B cell (primary cell): ENCODE measurements at regions not wholly inside any gene's neighbourhood (a gene's known extent, or its start where the extent isn't known, plus 50 kb on each side); places are given as distances from the start of the nearest gene placed in this dataset.

Source experiments
- ATAC-seq: fragments of 200-7000 bp; cut with Tn5 transposase; one replicate; pipeline ENCODE4 v1.10.0; 2021; ENCODE audit warnings: low read depth, mild to moderate bottlenecking, moderate number of reproducible peaks, moderate library complexity
- CTCF ChIA-PET: fragments of 350-600 bp; sonication (Branson Sonifier 250); formaldehyde crosslinking; loops from one replicate; lab custom pipeline; 2021; ENCODE audit warnings: antibody characterized with exemption, inconsistent platforms; lab: Charles Lee
- POLR2A ChIA-PET: fragments of 350-600 bp; sonication (Branson Sonifier 250); formaldehyde crosslinking; loops from one replicate; lab custom pipeline; 2021; ENCODE audit warnings: antibody characterized with exemption; lab: Charles Lee
- DNase-seq: peaks from one replicate; pipeline ENCODE4 v3.0.0; 2013
- H2AFZ ChIP-seq: 2 replicates; pipeline ENCODE4 v1.6.1; 2012; ENCODE audit warnings: mild to moderate bottlenecking, low read depth, low read length; ENCODE audit not compliant: insufficient read depth, poor library complexity, severe bottlenecking
- H3K27ac ChIP-seq, 2 donors: 1 replicate in 1 of 2; 2 replicates in 1 of 2; pipeline ENCODE4 v1.5.1; 2012 to 2013; ENCODE audit warnings: low read length in 2 of 2, mild to moderate bottlenecking in 2 of 2, moderate library complexity in 1 of 2
- H3K27me3 ChIP-seq, 4 experiments: fragments of 200-600 bp in 1 of 4; sonication (generic) in 1 of 4; replicated peaks in 1 of 4; 1 replicate in 2 of 4; 2 replicates in 2 of 4; pipeline versions ENCODE4 v1.6.1 to v1.7.0; 2013 to 2016; ENCODE audit warnings: low read length in 3 of 4, mild to moderate bottlenecking in 2 of 4, mixed read lengths in 1 of 4, moderate library complexity in 1 of 4; ENCODE audit not compliant: insufficient read depth in 4 of 4, control insufficient read depth in 3 of 4; ENCODE audit errors: control extremely low read depth in 1 of 4
- H3K36me3 ChIP-seq, 2 experiments: replicated peaks in 1 of 2; 1 replicate in 1 of 2; 2 replicates in 1 of 2; pipeline versions ENCODE4 v1.6.1 to v1.7.1; 2013; ENCODE audit warnings: low read length in 1 of 2; ENCODE audit not compliant: insufficient read depth in 2 of 2, control insufficient read depth in 1 of 2; ENCODE audit errors: control extremely low read depth in 1 of 2, extremely low read depth in 1 of 2
- H3K4me1 ChIP-seq, 2 donors: fragments of 200-600 bp in 1 of 2; sonication (generic) in 1 of 2; 1 replicate in 1 of 2; 2 replicates in 1 of 2; pipeline versions ENCODE4 v1.5.1 to v1.6.1; 2013 to 2017; ENCODE audit warnings: low read length in 2 of 2; ENCODE audit not compliant: control insufficient read depth in 2 of 2, insufficient read depth in 2 of 2
- H3K4me2 ChIP-seq: replicated peaks from 2 replicates; pipeline ENCODE3; 2012; ENCODE audit warnings: mild to moderate bottlenecking, low read depth, low read length; ENCODE audit not compliant: poor library complexity, severe bottlenecking
- H3K4me3 ChIP-seq, 5 experiments: fragments of 200-600 bp in 1 of 5; sonication (generic) in 1 of 5; 1 replicate in 3 of 5; 2 replicates in 2 of 5; pipeline versions ENCODE4 v1.5.1 to v1.7.0; 2011 to 2016; ENCODE audit warnings: low read length in 4 of 5, mild to moderate bottlenecking in 4 of 5, low read depth in 2 of 5, control low read depth in 1 of 5, moderate library complexity in 1 of 5; ENCODE audit not compliant: insufficient read depth in 1 of 5; ENCODE audit errors: control extremely low read depth in 1 of 5, extremely low read depth in 1 of 5
- H3K79me2 ChIP-seq: fragments of 200-600 bp; sonication (generic); one replicate; pipeline ENCODE4 v1.6.0; 2016; ENCODE audit warnings: low read length; ENCODE audit not compliant: control insufficient read depth, insufficient read depth
- H3K9ac ChIP-seq: fragments of 200-600 bp; sonication (generic); 2 replicates; pipeline ENCODE4 v1.6.1; 2017; ENCODE audit warnings: mild to moderate bottlenecking, low read length, moderate library complexity
- H3K9me3 ChIP-seq, 3 donors: one replicate each; pipeline versions ENCODE4 v1.6.1 to v1.7.1; 2013; ENCODE audit warnings: low read length in 2 of 3; ENCODE audit not compliant: control insufficient read depth in 2 of 3, insufficient read depth in 1 of 3; ENCODE audit errors: control extremely low read depth in 1 of 3
- H4K20me1 ChIP-seq: 2 replicates; pipeline ENCODE4 v1.6.0; 2012; ENCODE audit warnings: mild to moderate bottlenecking, low read length; ENCODE audit not compliant: insufficient read depth, control insufficient read depth, poor library complexity, severe bottlenecking
- H3K27ac Mint-ChIP-seq: one replicate; pipeline ENCODE4 v1.8.0; 2021; ENCODE audit warnings: mixed read lengths
- H3K27me3 Mint-ChIP-seq: one replicate; pipeline ENCODE4 v1.8.0; 2021; ENCODE audit warnings: mixed read lengths
- H3K4me1 Mint-ChIP-seq: one replicate; pipeline ENCODE4 v1.8.0; 2021; ENCODE audit warnings: mixed read lengths
- H3K4me3 Mint-ChIP-seq: one replicate; pipeline ENCODE4 v1.8.0; 2021; ENCODE audit warnings: mixed read lengths
- H3K9me3 Mint-ChIP-seq: one replicate; pipeline ENCODE4 v1.8.0; 2022; ENCODE audit warnings: mixed read lengths; ENCODE audit not compliant: insufficient read depth
- EZH2 ChIP-seq: IDR thresholded peaks from 2 replicates; pipeline ENCODE4 v1.6.1; 2012; ENCODE audit warnings: borderline replicate concordance, low read depth, mild to moderate bottlenecking, moderate library complexity, low read length; ENCODE audit not compliant: insufficient read depth, poor library complexity, severe bottlenecking
- WGBS: methylation state at CpG from one replicate; pipeline ENCODE4 v1.1.5; 2013; ENCODE audit warnings: missing lambda C conversion rate; ENCODE audit not compliant: insufficient coverage; 5-methylcytosine and 5-hydroxymethylcytosine counted together
- intact Hi-C: fragments of 100-400 bp; cut with micrococcal nuclease; formaldehyde crosslinking; loops from one replicate; pipeline ENCODE4 v1.10.0; 2022
- TF ChIP-seq, protein P1 (sequence below): fragments of 200-600 bp; IDR thresholded peaks from one replicate; pipeline ENCODE4 v1.8.0; 2022; ENCODE audit warnings: antibody characterized with exemption, mild to moderate bottlenecking

DNA sequence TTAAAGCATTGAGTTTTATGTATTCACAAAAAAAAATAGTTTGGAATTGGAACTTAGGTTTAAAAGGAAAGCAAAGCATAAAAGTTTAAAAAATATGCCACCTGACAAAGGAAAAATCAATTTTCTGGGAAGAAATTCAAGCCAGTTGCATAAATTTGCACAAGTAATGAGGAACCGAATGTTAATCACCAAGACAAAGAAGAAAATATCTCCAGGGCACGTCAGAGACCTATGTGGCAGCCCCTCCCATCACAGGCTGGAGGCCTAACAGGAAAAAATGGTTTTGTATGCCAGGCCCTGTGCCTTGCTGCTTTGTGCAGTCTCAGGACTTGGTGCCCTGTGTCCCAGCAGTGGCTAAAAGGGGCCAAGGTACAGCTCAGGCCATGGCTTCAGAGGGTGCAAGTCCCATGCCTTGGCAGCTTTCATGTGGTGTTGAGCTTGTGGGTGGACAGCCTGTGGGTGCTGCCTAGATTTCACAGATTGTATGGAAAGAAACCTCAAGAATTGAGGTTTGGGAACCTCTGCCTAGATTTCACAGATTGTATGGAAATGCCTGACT, 767.2 kb upstream of the SLC10A2 start:
- TF ChIP-seq, protein P1, sequence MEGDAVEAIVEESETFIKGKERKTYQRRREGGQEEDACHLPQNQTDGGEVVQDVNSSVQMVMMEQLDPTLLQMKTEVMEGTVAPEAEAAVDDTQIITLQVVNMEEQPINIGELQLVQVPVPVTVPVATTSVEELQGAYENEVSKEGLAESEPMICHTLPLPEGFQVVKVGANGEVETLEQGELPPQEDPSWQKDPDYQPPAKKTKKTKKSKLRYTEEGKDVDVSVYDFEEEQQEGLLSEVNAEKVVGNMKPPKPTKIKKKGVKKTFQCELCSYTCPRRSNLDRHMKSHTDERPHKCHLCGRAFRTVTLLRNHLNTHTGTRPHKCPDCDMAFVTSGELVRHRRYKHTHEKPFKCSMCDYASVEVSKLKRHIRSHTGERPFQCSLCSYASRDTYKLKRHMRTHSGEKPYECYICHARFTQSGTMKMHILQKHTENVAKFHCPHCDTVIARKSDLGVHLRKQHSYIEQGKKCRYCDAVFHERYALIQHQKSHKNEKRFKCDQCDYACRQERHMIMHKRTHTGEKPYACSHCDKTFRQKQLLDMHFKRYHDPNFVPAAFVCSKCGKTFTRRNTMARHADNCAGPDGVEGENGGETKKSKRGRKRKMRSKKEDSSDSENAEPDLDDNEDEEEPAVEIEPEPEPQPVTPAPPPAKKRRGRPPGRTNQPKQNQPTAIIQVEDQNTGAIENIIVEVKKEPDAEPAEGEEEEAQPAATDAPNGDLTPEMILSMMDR, result no peak
- no peak for TF ChIP-seq EZH2
- no peak overlapping the region for H3K9ac ChIP-seq
- no peaks in the 10 kb centered on the region for H4K20me1 ChIP-seq
- no peak overlapping the region for H3K4me3 ChIP-seq
- H3K4me1 ChIP-seq, result no peaks in the 10 kb centered on the region
- H3K9me3 ChIP-seq, result peaks cover 0 to 25% (median 0%) of the 10 kb centered on the region in 3 donors
- no peak overlapping the region for H3K4me3 Mint-ChIP-seq
- peaks cover 10% of the 10 kb centered on the region for H3K9me3 Mint-ChIP-seq
- H3K27me3 Mint-ChIP-seq, result no peaks in the 10 kb centered on the region
- no peak overlapping the region for H2AFZ ChIP-seq
- CTCF ChIA-PET, result no interaction called here
- intact Hi-C loops, result no loop called here
- no peaks in the 10 kb centered on the region for H3K36me3 ChIP-seq
- 83% methylated on average over 2 of the region's 2 CpGs for WGBS
- H3K4me1 Mint-ChIP-seq, result no peaks in the 10 kb centered on the region
- H3K4me2 ChIP-seq, result no peak overlapping the region
- no peaks in the 10 kb centered on the region for H3K79me2 ChIP-seq
- DNase-seq (no peak), ATAC-seq (no peak)
- no peaks in the 10 kb centered on the region for H3K27me3 ChIP-seq
- POLR2A ChIA-PET, result no interaction called here
- H3K27ac ChIP-seq, result no peak overlapping the region
- no peak overlapping the region for H3K27ac Mint-ChIP-seq

DNA sequence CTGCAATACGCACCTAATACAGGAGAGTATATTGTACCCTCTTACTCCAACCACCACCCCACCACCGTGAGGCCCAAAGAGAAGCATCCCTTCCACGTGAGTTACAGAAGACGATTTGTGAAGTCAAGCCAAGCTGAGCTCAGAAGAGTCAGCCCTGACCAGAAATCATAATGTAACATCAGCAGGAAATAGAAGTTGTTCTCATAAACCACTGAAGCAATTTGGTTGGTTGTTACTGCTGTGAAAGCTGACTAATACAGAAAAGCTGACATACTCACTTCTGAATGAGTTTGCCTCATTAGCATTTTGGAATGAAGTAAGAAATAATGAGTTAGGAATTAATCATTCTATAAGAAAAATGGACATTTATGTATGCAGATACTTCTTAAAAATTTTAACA, 749.4 kb upstream of the SLC10A2 start:
- no peaks in the 10 kb centered on the region for H4K20me1 ChIP-seq
- ATAC-seq (no peak), DNase-seq (no peak)
- H3K36me3 ChIP-seq, result no peaks in the 10 kb centered on the region
- CTCF ChIA-PET, result no interaction called here
- H3K4me1 Mint-ChIP-seq, result no peaks in the 10 kb centered on the region
- POLR2A ChIA-PET, result no interaction called here
- H3K27me3 Mint-ChIP-seq, result no peaks in the 10 kb centered on the region
- H2AFZ ChIP-seq, result no peak overlapping the region
- H3K27ac ChIP-seq, result no peak overlapping the region
- no peak overlapping the region for H3K9ac ChIP-seq
- H3K9me3 ChIP-seq, result peaks cover 0 to 9% (median 0%) of the 10 kb centered on the region in 3 donors
- no peaks in the 10 kb centered on the region for H3K79me2 ChIP-seq
- intact Hi-C loops, result no loop called here
- H3K27me3 ChIP-seq, result no peaks in the 10 kb centered on the region
- 75% methylated on average over 2 of the region's 4 CpGs for whole genome bisulfite sequencing
- no peaks in the 10 kb centered on the region for H3K4me1 ChIP-seq
- TF ChIP-seq, protein P1, result no peak
- TF ChIP-seq EZH2, result no peak
- no peak overlapping the region for H3K4me3 ChIP-seq
- H3K4me3 Mint-ChIP-seq, result no peak overlapping the region
- no peak overlapping the region for H3K27ac Mint-ChIP-seq
- H3K4me2 ChIP-seq, result no peak overlapping the region
- H3K9me3 Mint-ChIP-seq, result no peaks in the 10 kb centered on the region
